ENCODE measurements at regions not wholly inside any gene's neighbourhood (a gene's known extent, or its start where the extent isn't known, plus 50 kb on each side); places are given as distances from the start of the nearest gene placed in this dataset.

- no peak for DNase-seq (ENCODE audit: low spot score)
- no peak for TF ChIP-seq CTCF (IDR thresholded peaks at IDR 0.05; ENCODE audit: borderline replicate concordance, control extremely low read depth, extremely low read depth, insufficient read depth, missing control alignments)
- in situ Hi-C loops (cut with MboI; ENCODE audit: low sequenced_read_pairs, unreplicated experiment): no loop called here
Observed at GRCh38 chr2:207395535-207396251, 134.1 kb upstream of the CREB1 start.

- in situ Hi-C loops (cut with MboI; ENCODE audit: low sequenced_read_pairs, unreplicated experiment): no loop called here
- DNase-seq (ENCODE audit: low spot score): no peak
- no peak for TF ChIP-seq CTCF (IDR thresholded peaks at IDR 0.05; ENCODE audit: borderline replicate concordance, control extremely low read depth, extremely low read depth, insufficient read depth, missing control alignments)
Observed at GRCh38 chr2:207397917-207398655, 131.7 kb upstream of the CREB1 start.

DNA sequence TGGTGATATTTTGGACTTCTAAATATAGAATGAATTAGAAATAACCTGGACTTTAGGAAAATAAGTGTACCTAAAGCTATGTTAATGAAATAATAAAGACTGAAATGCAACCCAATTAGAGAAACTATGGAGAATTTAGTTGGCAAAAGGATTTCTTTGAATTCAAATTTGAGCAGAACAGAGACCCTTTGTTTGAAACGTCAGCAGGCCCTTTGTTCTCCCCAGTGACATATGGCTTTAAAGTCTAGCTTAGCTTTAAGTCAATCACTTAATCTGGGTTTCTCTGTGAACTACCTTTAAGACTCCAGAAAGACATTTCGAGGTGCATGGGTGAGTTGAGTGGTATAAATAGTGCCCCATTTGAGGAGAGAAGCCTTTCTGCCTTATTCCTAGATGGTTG lies 130.5 kb upstream of the CREB1 start:
- in situ Hi-C loops (cut with MboI; ENCODE audit: low sequenced_read_pairs, unreplicated experiment): no loop called here
- no peak for DNase-seq (ENCODE audit: low spot score)
- TF ChIP-seq CTCF (IDR thresholded peaks at IDR 0.05; ENCODE audit: borderline replicate concordance, control extremely low read depth, extremely low read depth, insufficient read depth, missing control alignments): no peak

DNA sequence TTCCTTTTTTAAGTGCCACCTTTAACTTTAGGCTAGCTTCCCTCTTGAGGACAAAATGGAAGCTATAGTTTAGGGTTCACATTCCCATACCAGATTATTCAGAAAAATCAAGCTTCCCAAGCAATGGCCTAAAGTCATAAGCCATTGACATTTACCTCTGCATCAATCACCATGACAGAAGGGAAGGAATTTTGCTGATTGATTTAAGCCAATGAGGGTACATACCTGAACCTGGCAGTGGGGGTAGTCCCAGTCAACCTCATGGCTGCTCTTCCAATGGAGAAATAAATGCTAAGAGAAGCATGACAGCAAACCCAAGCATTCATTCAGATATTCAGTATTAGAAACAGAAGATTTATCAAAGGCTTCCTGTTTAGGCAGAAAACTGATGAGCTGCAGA lies 128.4 kb upstream of the CREB1 start:
- no peak for TF ChIP-seq CTCF (IDR thresholded peaks at IDR 0.05; ENCODE audit: borderline replicate concordance, control extremely low read depth, extremely low read depth, insufficient read depth, missing control alignments)
- in situ Hi-C loops (cut with MboI; ENCODE audit: low sequenced_read_pairs, unreplicated experiment): no loop called here
- DNase-seq (ENCODE audit: low spot score): no peak

GRCh38 chr2:207403141-207403540 lies 126.6 kb upstream of the CREB1 start:
- no peak for DNase-seq (ENCODE audit: low spot score)
- in situ Hi-C loops (cut with MboI; ENCODE audit: low sequenced_read_pairs, unreplicated experiment): no loop called here
- no peak for TF ChIP-seq CTCF (IDR thresholded peaks at IDR 0.05; ENCODE audit: borderline replicate concordance, control extremely low read depth, extremely low read depth, insufficient read depth, missing control alignments)

DNA sequence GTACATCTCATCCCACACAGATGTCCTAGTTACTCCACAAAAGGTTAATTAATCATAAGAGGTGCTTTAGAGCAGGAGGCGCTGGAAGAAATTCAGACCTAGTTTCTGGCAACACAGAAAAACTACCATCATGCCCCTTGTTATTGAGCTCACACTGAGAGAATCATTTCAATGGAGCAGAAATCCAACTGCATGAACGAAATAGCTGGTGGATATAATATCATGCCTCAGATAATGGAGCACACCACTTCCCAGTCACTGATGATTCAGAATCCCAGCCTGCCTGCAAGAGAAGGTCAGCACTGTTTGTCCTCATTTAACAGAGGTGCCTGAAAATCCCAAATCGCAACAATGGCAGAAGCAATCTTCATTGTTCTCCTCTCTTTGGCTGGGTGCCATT lies 125.8 kb upstream of the CREB1 start:
- DNase-seq (ENCODE audit: low spot score): no peak
- TF ChIP-seq CTCF (IDR thresholded peaks at IDR 0.05; ENCODE audit: borderline replicate concordance, control extremely low read depth, extremely low read depth, insufficient read depth, missing control alignments): no peak
- in situ Hi-C loops (cut with MboI; ENCODE audit: low sequenced_read_pairs, unreplicated experiment): no loop called here
